ENCODE measurements at regions not wholly inside any gene's neighbourhood (a gene's known extent, or its start where the extent isn't known, plus 50 kb on each side); places are given as distances from the start of the nearest gene placed in this dataset.

DNA sequence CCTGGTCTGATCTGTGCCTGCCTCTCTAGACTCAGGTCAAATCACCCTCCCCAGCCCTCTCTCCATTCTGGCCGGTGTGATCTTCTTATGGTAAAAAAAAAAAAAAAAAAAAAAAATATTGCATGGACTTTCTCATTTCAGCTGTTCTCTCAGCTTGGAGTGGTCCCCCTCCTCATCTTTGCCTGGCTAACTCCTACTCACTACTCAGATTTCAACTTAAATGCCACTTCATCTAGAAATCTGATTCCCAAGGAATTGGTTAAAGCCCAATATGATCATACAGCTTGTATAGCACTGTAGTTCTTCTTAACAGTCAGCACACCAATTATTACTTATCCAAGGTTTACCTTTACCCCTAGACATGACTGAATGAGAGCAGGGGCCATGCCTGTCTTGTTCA, 105.9 kb upstream of the CARMIL1 start:
- WGBS = 85% methylated on average over 1 of the region's 1 CpG
- TF ChIP-seq RAD21 (IDR thresholded peaks at IDR 0.05) (no peak), YY1 (IDR thresholded peaks at IDR 0.05) (no peak)

GRCh38 chr6:25173951-25174474, 105.2 kb upstream of the CARMIL1 start:
- no peak for TF ChIP-seq FOXA1 (IDR thresholded peaks at IDR 0.05)
- peak; percentile 84 to 86 for TF ChIP-seq JUND (IDR thresholded peaks at IDR 0.05)
- TF ChIP-seq, protein P1, sequence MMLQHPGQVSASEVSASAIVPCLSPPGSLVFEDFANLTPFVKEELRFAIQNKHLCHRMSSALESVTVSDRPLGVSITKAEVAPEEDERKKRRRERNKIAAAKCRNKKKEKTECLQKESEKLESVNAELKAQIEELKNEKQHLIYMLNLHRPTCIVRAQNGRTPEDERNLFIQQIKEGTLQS (IDR thresholded peaks at IDR 0.05) = peak; percentile 52
- no peak for TF ChIP-seq MAX (IDR thresholded peaks at IDR 0.05)
- H3K36me3 ChIP-seq (ENCODE audit: control insufficient read depth in 4 of 4, insufficient read depth in 3 of 4, low read depth in 1 of 4, low read length in 3 of 4) = no peaks in the 10 kb centered on the region

More for the DNA sequence above, 105.9 kb upstream of the CARMIL1 start:
- no peaks in the 10 kb centered on the region for H3K36me3 ChIP-seq (ENCODE audit: control insufficient read depth in 4 of 4, insufficient read depth in 3 of 4, low read depth in 1 of 4, low read length in 3 of 4)
- H3K27me3 ChIP-seq (ENCODE audit: control insufficient read depth in 4 of 4, insufficient read depth in 4 of 4, low read length in 3 of 4) = no peaks in the 10 kb centered on the region
- no peak overlapping the region for H3K4me3 ChIP-seq (ENCODE audit: low read depth in 1 of 3, low read length in 3 of 3)
- H3K9me3 ChIP-seq (ENCODE audit: control insufficient read depth in 4 of 4, low read length in 3 of 4) = no peaks in the 10 kb centered on the region
- peaks cover 0 to 15% (median 4%) of the 10 kb centered on the region in 4 donors for H3K4me1 ChIP-seq (ENCODE audit: control insufficient read depth in 4 of 4, insufficient read depth in 4 of 4, low read length in 3 of 4)
- no peak overlapping the region for H3K9ac ChIP-seq (ENCODE audit: low read depth in 1 of 2, low read length in 2 of 2)
- DNase-seq (ENCODE audit: low spot score) = no peak
- no peak overlapping the region for H3K27ac ChIP-seq (ENCODE audit: low read depth in 1 of 2, low read length in 2 of 2)

GRCh38 chr6:25174678-25175077, 104.5 kb upstream of the CARMIL1 start:
- Histone ChIP-seq H3K4me3 (ENCODE audit: low read depth in 1 of 3, low read length in 3 of 3) (no peak overlapping the region), H3K27me3 (ENCODE audit: control insufficient read depth in 4 of 4, insufficient read depth in 4 of 4, low read length in 3 of 4) (no peaks in the 10 kb centered on the region), H3K4me1 (ENCODE audit: control insufficient read depth in 4 of 4, insufficient read depth in 4 of 4, low read length in 3 of 4) (peaks cover 0 to 11% (median 4%) of the 10 kb centered on the region in 4 donors), H3K9me3 (ENCODE audit: control insufficient read depth in 4 of 4, low read length in 3 of 4) (no peaks in the 10 kb centered on the region), H3K36me3 (ENCODE audit: control insufficient read depth in 4 of 4, insufficient read depth in 3 of 4, low read depth in 1 of 4, low read length in 3 of 4) (no peaks in the 10 kb centered on the region), H3K9ac (ENCODE audit: low read depth in 1 of 2, low read length in 2 of 2) (no peak overlapping the region), H3K27ac (ENCODE audit: low read depth in 1 of 2, low read length in 2 of 2) (no peak overlapping the region)
- TF ChIP-seq SP1 (IDR thresholded peaks at IDR 0.05) (no peak), RAD21 (IDR thresholded peaks at IDR 0.05) (no peak), TAF1 (conservative IDR thresholded peaks at IDR 0.05) (no peak)
- TF ChIP-seq, protein P1 (IDR thresholded peaks at IDR 0.05) = no peak
- no peak for DNase-seq (ENCODE audit: low spot score)
- 88% methylated on average over 6 of the region's 6 CpGs for WGBS

More at GRCh38 chr6:25173951-25174474, 105.2 kb upstream of the CARMIL1 start:
- 88% methylated on average over 4 of the region's 4 CpGs for WGBS
- Histone ChIP-seq H3K4me1 (ENCODE audit: control insufficient read depth in 4 of 4, insufficient read depth in 4 of 4, low read length in 3 of 4) (peaks cover 0 to 15% (median 4%) of the 10 kb centered on the region in 4 donors), H3K27ac (ENCODE audit: low read depth in 1 of 2, low read length in 2 of 2) (no peak overlapping the region), H3K9ac (ENCODE audit: low read depth in 1 of 2, low read length in 2 of 2) (no peak overlapping the region), H3K9me3 (ENCODE audit: control insufficient read depth in 4 of 4, low read length in 3 of 4) (no peaks in the 10 kb centered on the region), H3K27me3 (ENCODE audit: control insufficient read depth in 4 of 4, insufficient read depth in 4 of 4, low read length in 3 of 4) (no peaks in the 10 kb centered on the region), H3K4me3 (ENCODE audit: low read depth in 1 of 3, low read length in 3 of 3) (no peak overlapping the region)
- DNase-seq (ENCODE audit: low spot score) = no peak

GRCh38 chr6:25175196-25175595, 104.0 kb upstream of the CARMIL1 start:
- WGBS = 79% methylated on average over 6 of the region's 6 CpGs
- peaks cover 0 to 6% (median 3%) of the 10 kb centered on the region in 4 donors for H3K4me1 ChIP-seq (ENCODE audit: control insufficient read depth in 4 of 4, insufficient read depth in 4 of 4, low read length in 3 of 4)

More at GRCh38 chr6:25175196-25175595, 104.0 kb upstream of the CARMIL1 start:
- Histone ChIP-seq H3K9me3 (ENCODE audit: control insufficient read depth in 4 of 4, low read length in 3 of 4) (no peaks in the 10 kb centered on the region), H3K9ac (ENCODE audit: low read depth in 1 of 2, low read length in 2 of 2) (no peak overlapping the region), H3K27me3 (ENCODE audit: control insufficient read depth in 4 of 4, insufficient read depth in 4 of 4, low read length in 3 of 4) (no peaks in the 10 kb centered on the region), H3K4me3 (ENCODE audit: low read depth in 1 of 3, low read length in 3 of 3) (no peak overlapping the region), H3K27ac (ENCODE audit: low read depth in 1 of 2, low read length in 2 of 2) (no peak overlapping the region), H3K36me3 (ENCODE audit: control insufficient read depth in 4 of 4, insufficient read depth in 3 of 4, low read depth in 1 of 4, low read length in 3 of 4) (no peaks in the 10 kb centered on the region)
- no peak for TF ChIP-seq RAD21 (IDR thresholded peaks at IDR 0.05)
- no peak for TF ChIP-seq RXRA (IDR thresholded peaks at IDR 0.05)
- no peak for DNase-seq (ENCODE audit: low spot score)

Measured in liver (tissue), 7 donors.